GDM1 (cell line): ENCODE measurements at regions not wholly inside any gene's neighbourhood (a gene's known extent, or its start where the extent isn't known, plus 50 kb on each side); places are given as distances from the start of the nearest gene placed in this dataset.
"Not testable (repeated sequence)": the region's sequence is repeated elsewhere in the genome, so short reads cannot be mapped to it uniquely, and the experiment has no call there.

Experiments used
- DNase-seq: peaks from one replicate; lab custom pipeline; 2025; lab: John Stamatoyannopoulos, UW

DNA sequence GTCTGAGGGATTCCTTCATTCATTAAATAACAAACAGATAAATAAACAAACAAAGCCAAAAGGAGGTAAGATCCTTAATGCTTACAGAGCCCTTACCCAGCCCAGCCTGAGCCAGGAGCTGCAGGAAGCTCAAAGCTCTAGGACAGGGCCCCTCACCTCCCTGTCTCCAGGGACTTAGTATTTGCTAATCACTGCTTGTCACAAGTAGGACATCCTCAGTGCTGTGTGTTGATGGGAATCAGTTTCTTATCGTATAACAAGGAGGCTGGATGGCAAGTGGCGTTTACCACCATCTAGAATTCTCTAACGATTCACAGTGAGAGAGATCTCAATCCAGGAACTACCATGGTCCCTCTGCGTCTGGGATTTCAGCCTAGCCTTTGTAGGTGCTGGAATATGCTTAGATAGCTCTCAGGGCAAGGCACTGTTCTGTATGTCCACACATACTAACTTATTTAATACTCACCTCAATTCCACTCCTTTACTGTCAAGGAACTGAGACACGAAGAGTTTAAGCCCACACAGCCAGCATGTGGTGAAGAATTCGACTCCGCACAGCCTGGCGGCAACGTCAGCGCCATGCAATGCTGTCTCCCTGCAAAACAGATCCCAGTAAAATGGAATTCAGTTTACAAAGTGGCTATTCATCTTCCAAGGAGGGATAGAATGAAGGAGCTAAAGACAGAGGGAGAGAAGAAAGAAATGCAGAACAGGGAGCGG lies 164.8 kb downstream of the MYCN start:
- no peak for DNase-seq

DNA sequence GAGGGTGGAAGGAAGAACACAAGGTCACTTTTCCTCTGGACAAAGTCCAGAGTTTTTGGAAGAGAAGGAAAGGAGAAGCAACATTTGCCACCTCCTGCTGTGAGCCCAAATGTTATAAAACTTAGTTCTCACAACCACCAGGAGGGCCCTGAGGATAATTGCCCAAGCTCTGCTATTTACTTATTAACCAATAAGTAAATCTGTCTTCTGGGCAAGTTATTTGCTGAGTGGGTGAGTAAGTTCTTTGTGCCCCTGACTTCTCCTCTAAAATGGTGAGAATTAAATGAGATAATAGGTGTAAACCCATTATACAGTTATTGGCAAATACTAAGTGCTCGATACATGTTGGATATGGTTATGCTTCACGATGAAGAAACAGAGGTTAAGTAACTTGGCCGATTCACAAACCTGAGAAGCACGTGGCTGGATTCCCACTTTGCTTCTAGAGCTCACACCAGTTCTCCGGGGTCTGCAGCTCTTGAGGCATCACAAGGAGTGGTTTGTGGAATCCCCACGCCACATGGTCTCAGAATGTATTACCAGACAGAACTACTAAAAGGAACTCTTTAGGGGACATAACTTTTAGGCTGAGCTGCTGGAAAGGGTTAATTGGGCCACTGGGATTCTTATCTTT lies 164.1 kb downstream of the MYCN start:
- no peak for DNase-seq

DNA sequence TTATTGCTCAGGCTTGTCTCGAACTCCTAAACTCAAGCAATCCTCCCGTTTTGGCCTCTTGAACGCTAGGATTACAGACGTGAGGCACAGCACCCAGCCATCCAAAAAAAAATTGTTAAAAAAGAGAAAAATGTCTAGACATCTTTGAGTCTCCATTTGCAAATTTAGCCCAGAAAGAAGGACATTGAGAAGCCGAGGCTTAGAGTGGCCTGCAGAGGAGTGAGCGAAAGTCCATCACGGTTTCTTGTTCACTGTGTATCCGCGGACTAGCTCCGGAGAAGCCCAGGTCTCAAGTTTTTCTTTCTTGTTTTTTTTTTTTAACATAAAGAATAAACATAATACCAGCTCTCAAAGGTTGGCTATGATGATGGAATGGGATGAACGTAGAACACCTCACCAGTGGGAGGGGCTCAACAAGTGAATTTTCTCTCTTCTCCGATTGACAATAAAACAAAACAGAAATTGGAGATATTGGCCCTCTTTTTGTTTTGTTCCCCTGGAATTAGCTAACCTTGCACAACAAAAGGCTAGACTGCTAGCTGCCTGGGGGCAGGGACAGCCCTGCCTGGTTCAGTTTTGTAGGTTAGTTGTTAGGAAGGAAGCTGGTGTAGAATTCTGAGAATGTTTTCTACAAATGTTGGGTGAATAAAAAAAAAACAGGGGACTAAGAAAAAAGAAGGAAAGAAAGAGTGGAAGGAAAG lies 163.4 kb downstream of the MYCN start:
- no peak for DNase-seq

DNA sequence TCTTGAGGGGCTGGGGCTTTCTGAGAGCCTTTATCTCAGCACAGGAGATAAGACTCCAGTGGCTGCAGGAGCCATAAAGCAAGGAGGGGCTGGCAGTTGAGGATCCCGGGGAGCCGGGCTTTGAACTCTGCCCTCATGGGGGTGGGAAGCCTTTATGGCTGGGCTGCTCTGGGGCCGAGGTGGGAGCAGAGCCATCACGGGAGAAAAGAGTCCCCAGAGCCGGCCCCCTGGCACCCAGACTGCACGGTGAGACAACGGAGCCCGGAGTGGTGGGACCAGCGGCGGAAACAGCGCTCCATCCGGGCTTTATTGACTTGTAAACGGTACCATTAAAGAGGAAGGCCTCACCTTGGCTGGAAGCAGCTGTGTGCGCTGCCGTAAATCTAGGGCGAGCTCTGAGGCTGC lies 162.6 kb downstream of the MYCN start:
- no peak for DNase-seq

DNA sequence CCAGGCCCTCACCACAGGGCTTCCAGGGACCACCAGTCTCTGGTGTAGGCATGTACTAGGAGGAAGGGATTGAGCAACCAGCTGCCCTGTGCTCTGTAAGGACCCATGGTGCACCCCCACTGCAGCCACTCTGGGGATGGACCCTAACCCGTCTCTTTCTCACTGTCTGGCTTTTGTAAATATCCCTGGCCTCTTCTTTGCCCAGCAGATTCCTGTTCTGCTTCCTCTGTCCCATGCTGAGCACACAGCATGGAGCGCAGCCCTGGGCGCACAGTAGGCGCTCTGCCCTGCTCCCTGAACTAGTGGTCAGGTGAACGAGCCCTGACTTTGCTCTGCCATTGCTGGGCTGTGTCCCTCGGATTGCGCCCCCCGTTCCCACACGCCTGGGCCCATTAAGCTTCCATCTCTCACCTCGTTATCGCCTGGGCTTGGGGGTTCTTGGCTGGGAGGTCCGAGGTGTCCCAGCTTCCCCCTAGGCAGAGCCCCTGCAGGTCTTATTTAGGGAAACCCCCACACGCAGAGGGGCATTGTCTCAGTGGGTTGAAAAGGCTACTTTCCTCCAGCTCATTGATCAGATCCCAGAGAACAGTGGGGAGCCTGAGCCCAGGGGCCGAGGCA lies 162.1 kb downstream of the MYCN start:
- DNase-seq: no peak

DNA sequence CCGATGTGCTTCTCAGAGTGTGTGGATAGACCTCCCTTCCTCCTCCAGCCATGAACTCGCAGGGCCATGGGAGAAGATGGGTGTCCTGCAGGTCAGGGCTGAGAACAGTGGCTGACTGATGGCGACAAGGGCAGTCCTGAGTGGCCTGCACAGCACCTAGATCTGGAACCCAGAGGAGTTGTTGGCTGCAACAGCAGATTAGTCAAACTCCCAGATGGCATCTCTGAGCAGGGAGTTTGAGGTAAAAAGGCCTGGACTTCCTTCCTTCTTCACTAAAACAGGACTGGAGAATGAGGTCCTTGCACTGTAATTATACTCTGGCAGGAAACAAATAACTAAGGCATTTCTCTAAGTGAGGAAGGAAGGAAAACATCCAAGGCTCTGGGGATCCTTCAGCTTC lies 160.8 kb downstream of the MYCN start:
- no peak for DNase-seq

DNA sequence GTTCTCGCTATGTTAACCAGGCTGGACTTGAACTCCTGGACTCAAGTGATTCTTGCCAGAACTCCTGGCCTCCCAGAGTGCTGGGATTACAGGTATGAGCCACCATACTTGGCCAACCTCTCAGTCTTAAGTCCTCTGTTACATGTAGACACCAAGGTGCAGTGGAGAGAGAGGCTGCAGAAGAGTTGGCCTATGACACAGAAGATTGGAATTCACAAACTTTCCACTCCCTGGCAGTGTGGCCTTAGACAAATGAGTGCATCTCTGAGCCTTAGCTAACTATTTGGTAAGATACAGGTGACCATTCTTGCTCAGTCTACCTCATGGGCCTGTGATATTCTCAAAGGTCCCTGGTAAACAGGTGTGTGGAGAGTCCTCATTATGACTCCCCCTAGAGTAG lies 159.7 kb downstream of the MYCN start:
- DNase-seq: no peak

DNA sequence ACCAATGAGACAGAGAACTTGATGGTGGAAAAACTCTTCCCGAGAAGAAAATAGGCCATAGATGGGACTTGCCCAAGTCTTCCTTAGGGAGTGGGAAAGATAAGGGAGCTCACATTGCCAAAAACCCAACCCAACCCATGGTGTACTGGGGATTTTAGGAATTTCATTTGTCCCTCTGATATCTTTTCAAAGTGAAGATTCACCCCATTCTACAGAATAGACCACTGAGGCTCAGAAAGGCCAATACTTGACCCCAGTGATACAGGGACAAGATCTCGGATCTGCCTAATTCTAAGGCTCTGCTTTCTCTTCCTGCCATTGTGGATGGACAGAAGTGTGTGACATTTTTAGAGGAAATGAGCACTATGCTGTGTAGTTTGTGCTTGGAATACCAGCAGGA lies 159.0 kb downstream of the MYCN start:
- no peak for DNase-seq

DNA sequence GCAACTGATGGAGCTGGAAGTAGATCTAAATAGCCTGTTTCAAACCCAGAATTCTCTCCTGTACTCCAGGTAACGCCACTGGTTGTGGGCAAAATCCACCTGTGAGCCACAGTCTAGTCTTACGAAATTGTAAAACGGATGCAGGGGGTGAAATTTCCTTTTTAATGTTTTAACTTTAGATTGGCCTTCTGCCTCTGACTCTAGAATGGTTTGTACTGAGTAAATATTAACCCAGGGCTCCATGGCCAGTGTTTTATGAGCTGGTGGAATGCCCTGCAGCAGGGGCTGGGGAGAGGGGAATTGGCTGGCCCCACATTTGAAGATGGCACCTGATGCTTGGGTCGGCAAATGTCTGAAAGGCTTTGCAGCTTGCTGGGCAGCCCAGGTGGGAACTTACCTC lies 156.6 kb downstream of the MYCN start:
- no peak for DNase-seq

DNA sequence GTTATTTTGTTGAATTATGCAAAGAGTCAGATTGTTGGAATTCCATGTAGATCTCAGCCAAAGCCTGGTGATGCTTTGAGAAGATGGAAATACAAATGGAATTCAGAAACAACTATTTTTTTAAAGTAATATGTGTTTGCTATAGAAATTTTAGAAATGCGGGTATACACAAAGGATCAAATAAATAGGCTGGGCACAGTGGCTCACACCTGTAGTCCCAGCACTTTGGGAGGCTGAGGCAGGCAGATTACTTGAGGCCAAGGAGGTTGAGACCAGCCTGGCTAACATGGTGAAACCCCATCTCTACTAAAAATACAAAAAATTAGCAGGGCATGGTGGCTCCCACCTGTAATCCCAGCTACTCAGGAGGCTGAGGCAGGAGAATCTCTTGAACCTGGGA lies 155.1 kb downstream of the MYCN start:
- not testable (repeated sequence) for DNase-seq

DNA sequence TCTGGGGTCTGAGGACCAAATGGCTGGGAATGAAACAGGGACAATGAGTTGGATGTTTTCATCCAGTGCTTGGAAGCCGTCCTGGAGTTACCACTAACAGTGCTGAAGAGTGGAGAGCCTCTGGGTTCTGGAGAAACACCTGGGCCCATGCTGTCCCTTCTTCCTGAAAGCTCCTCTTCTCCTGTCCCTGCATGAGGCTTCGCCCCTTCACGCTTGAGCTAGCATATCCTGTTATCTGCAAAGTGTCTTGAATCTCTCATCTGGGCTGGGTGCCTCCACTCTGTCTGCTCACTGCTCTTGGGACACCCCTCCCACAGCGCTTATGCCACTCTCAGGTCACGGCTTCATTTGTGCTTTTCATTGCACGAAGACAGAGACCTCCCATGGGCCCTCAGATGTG lies 154.5 kb downstream of the MYCN start:
- DNase-seq: no peak

DNA sequence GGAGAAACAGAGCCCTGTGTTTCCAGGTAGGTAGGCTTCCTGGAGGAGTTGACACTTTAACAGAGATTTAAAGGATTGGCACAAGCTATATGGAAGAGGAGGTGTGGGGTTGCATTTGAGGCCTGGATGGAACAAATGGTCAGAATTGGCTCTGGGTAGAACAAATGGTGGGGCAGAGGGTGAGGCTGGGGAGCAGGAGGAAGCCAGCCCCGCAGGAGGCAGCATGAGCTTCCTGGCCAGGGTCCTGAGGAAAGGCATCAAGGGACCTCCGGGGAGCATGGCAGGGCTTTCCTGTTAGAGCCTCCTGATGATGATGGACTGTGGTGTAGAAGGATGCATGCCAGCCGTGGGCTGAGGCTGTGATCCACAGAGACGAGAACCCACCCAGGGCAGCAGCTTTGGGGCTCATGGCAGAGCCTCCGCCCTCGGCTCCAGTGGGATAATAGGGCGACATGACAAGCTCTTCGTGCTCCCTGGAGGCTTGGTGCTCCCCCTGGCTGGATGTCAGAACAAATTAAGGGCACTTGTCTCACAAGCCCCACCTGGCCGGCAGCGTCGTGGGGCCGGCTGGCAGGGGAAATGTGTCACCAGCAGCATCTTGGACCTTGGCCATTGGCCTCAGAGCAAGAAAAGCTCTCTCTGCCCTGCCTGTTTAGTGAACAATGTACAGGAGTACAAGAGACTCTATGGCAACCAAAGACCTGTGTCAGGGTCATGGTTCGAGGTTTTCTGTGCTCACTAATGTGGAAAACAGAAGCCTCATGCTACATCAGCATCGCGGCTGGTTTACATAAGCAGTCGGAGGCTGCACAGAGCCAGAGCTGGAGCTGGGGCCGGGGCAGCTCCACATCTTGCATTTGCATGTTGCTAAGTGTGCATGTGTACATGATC lies 153.5 kb downstream of the MYCN start:
- no peak for DNase-seq

DNA sequence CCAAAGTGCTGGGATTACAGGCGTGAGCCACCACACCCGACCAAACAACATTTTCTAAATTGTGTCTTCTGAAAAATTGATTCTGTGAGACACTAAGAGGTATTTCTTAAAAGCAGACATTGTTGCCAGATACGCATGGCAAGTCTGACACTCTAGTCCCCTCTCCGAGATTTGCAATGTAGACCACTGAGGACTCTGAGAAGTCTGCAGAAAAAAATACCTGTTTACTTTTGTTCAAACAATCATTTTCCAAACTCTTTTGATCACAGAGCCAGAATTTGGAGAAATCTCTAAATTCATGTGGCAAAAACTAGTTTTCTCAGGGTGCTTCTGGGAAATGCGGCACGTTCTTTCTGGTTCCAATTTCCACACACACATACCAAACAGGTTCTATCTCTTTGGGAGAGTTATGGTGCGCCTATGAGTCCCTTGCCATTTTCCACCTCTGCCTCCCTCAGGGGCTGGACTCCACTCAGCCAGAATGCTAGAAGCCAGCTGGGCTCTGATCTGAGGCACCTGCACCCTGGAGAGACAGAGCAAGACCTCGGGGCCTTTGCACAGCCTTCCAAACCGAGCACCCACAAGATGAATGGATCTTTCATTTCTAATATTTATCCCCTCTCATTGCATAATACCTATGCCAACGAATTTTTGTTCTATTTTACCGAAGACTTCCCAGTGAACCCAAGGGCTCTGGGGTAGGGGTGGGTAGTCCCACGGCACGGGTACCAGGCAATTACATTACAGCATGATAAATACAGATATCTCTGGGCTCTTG lies 152.7 kb downstream of the MYCN start:
- no peak for DNase-seq

DNA sequence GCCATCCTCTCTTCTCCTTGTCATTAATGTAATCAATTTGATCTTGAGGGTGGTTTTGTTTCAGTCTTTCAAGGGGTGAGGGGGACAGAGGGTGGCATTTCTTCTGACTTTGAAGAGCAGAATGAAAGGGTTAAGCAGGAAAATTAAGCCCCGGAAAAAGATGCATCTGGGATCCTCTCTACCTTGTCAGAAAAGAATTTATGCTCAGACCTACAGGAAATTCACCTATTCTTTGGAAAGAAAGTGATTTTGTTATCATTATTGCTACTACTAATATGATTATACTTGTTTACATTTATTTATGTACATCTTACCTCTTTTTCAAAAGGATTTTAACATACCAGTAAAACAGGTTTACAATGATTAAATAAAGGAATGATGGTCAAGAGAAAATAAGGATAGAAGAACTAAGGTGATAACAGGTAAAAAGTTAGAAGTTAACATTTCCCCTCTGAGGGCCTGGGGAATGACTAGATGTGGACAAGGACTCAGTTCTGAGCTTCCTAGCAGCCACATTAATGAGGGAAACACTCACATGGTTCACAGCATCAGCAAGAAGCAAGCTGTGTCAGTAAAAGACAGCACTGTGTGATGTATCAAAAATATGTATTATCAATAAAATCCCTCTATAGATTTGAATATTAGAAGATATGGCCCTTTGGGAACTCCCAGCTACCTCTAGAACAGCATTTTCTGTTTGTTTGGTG lies 151.4 kb downstream of the MYCN start:
- DNase-seq: no peak

DNA sequence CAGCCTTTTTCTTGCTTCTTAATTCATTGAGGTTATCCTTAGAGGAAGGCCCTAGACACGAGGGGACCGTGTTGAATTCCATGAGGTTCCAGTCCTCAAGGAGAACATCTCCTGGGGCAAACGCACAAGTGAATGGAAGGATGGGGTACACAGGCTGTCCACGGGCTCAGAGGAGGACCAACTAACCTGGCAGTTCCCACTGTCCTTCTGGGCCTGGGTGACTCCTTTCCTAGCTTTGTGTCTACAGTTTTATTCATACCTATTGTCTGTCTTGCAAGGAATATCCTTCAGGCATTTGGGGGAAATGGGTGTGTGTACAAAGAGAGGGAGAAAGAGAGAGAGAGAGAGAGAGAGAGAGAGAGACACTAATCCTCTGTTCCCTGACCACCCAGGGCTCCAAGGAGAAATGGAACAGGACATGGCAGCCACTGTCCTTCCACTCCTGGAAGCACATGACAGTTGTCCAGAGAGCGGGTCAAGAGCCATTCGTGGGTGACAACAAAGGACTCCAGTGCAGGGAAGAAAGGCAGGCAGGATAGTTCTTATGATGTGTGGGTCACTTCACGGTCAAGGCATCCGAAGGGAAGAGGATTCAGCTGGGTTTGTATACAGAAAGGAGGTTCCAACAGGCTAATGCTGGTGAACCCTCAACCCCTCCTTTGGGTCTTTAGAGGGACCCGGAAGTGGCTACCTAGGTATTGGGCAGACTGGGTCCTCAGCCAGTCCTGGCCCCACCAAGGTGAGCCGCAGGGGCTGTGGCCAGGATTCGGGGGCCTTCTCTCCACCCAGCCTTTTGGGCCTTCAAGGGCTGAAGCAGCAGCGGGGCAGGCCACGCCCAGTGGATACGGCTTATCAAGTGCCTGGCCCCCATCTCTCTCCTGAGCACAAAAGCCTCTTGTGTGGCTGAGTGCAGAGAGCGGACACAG lies 150.6 kb downstream of the MYCN start:
- no peak for DNase-seq

DNA sequence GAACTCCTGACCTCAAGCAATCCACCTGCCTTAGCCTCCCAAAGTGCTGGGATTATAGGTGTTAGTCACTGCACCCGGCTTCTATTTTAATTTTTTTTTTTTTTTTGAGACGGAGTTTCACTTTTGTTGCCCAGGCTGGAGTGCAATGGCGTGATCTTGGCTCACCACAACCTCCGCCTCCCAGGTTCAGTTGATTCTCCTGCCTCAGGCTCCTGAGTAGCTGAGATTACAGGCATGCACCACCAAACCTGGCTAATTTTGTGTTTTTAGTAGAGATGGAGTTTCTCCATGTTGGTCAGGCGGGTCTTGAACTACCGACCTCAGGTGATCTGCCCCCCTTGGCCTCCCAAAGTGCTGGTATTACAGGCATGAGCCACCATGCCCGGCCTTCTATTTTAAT lies 149.1 kb downstream of the MYCN start:
- DNase-seq: not testable (repeated sequence)

DNA sequence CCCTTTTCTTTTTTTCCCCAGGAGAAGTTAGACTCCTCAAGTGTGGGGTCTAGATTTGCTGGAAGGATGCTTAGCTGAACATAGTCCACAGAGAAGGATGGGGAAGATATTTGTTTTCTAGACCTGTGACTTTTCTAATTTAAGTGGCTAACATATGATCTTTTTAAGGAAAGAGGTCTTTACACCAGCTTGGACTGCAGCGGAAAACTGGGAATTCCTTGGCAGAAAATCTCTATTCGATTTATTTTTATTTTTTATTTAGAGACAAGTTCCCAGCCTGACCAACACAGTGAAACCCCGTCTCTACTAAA lies 148.4 kb downstream of the MYCN start:
- DNase-seq: no peak

DNA sequence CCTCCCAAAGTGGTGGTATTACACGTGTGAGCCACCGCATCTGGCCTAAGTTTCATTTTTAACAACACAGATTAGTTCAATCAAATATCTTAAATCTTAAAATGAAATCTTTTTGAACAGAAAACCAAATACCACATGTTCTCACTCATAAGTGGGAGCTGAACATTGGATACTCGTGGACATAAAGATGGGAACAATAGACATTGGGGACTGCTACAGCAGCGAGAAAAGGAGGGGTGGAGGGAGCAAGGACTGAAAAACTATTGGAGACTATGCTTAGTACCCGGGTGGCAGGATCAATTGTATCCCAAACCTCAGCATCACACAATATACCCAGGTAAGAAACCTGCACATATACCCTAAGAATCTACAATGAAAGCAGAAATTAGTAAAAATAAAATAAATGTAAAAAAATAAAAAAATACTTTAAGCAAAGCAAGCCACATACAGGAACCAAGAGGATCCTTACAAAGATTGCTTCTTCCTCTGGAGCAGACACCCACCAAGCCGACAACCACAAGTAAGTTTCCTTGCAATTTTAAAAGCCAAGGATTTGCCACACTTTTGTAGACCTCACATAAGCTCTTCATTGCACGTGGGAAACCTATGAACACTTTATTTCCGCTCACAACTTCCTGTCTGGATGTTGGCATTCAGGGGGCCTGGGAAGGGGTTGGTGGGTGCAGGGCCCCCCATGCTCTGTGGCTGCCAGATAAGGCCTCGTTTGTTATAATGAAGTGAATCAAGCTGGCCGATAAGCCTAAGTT lies 147.9 kb downstream of the MYCN start:
- DNase-seq: peak; percentile 60

DNA sequence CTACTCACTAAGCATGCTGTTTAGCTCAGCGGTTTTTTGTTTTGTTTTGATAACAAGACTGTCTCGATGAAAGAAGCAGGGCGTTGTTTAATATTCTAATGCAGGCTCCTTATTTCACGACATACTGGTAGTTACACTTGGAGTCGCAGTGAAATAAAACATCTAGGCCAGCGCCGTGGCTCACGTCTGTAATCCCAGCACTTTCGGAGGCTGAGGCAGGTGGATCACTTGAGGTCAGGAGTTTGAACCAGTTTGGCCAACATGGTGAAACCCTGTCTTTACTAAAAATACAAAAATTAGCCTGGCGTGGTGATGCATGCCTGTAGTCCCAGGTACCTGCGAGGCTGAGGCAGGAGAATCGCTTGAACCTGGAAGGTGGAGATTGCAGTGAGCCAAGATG lies 145.8 kb downstream of the MYCN start:
- DNase-seq: not testable (repeated sequence)
